Muscle layer of duodenum (tissue), 2 donors: ENCODE measurements at regions not wholly inside any gene's neighbourhood (a gene's known extent, or its start where the extent isn't known, plus 50 kb on each side); places are given as distances from the start of the nearest gene placed in this dataset.

Experiments
- H3K27ac ChIP-seq: one replicate; pipeline ENCODE4 v1.7.0; 2013; ENCODE audit warnings: mild to moderate bottlenecking, low read length
- H3K27me3 ChIP-seq: one replicate; pipeline ENCODE4 v1.7.0; 2013; ENCODE audit warnings: low read depth, mild to moderate bottlenecking, control low read depth, low read length
- H3K36me3 ChIP-seq, 2 donors: one replicate each; pipeline ENCODE4 v1.7.0; 2013; ENCODE audit warnings: low read length in 2 of 2, control low read depth in 1 of 2, mild to moderate bottlenecking in 1 of 2; ENCODE audit not compliant: insufficient read depth in 2 of 2, control insufficient read depth in 1 of 2
- H3K4me1 ChIP-seq, 2 donors: one replicate each; pipeline ENCODE4 v1.7.0; 2013; ENCODE audit warnings: low read length in 2 of 2, mild to moderate bottlenecking in 2 of 2, control low read depth in 1 of 2, moderate library complexity in 1 of 2; ENCODE audit not compliant: insufficient read depth in 2 of 2, control insufficient read depth in 1 of 2
- H3K4me3 ChIP-seq, 2 donors: one replicate each; pipeline ENCODE4 v1.7.0; 2013; ENCODE audit warnings: low read length in 2 of 2, low read depth in 1 of 2, mild to moderate bottlenecking in 1 of 2
- H3K9me3 ChIP-seq, 2 donors: one replicate each; pipeline ENCODE4 v1.7.0; 2013; ENCODE audit warnings: low read length in 2 of 2, control low read depth in 1 of 2, mild to moderate bottlenecking in 1 of 2; ENCODE audit not compliant: control insufficient read depth in 1 of 2
- donor health status: healthy.

DNA sequence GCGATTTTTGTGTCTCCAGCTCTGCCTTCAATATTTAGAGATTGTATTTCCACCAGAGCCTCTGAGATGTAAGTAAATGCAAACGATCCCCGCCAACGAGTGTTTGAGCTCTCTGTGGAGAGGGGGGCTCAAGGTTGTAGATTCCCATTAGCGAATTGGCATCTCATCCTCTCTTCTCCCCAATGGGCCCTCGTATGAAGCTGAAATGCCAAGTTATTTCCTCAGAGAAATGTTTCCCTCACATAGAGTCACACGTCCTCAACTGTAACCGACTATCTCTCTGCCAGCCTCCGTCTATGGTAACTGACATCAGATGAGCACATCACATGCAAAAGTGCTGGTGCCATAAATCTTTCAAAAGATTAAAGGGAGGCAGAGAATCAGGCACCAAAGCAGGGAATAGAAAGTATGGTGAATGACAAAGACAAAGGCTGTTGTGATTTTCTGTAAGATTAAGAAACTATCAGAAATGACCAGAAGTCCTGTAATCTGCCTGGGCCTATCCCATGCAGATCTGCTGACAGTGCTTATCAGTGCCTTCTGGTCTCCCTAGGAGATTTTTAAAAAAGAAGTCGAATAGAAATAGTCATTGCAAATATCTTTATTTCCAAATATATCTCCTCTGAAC is 157.1 kb downstream of the PDGFRA start:
- H3K9me3 ChIP-seq = no peaks in the 10 kb centered on the region
- H3K36me3 ChIP-seq = no peaks in the 10 kb centered on the region
- H3K4me3 ChIP-seq = no peak overlapping the region
- H3K27me3 ChIP-seq = no peaks in the 10 kb centered on the region
- H3K27ac ChIP-seq = no peak overlapping the region
- H3K4me1 ChIP-seq = peaks cover 0 to 4% of the 10 kb centered on the region in 2 donors

GRCh38 chr4:54386693-54387092 is 157.6 kb downstream of the PDGFRA start:
- H3K4me1 ChIP-seq = peaks cover 0 to 4% of the 10 kb centered on the region in 2 donors

GRCh38 chr4:54390670-54391069 is 161.6 kb downstream of the PDGFRA start:
- Histone ChIP-seq H3K27ac (no peak overlapping the region), H3K4me1 (no peaks in the 10 kb centered on the region), H3K9me3 (no peaks in the 10 kb centered on the region), H3K27me3 (no peaks in the 10 kb centered on the region), H3K4me3 (no peak overlapping the region), H3K36me3 (no peaks in the 10 kb centered on the region)

More at GRCh38 chr4:54386693-54387092, 157.6 kb downstream of the PDGFRA start:
- H3K27ac ChIP-seq = no peak overlapping the region
- no peaks in the 10 kb centered on the region for H3K27me3 ChIP-seq
- H3K4me3 ChIP-seq = no peak overlapping the region
- no peaks in the 10 kb centered on the region for H3K9me3 ChIP-seq
- no peaks in the 10 kb centered on the region for H3K36me3 ChIP-seq

GRCh38 chr4:54391104-54391503 is 162.0 kb downstream of the PDGFRA start:
- no peaks in the 10 kb centered on the region for H3K4me1 ChIP-seq
- no peak overlapping the region for H3K27ac ChIP-seq
- H3K27me3 ChIP-seq = no peaks in the 10 kb centered on the region
- no peak overlapping the region for H3K4me3 ChIP-seq
- H3K36me3 ChIP-seq = no peaks in the 10 kb centered on the region
- H3K9me3 ChIP-seq = no peaks in the 10 kb centered on the region

DNA sequence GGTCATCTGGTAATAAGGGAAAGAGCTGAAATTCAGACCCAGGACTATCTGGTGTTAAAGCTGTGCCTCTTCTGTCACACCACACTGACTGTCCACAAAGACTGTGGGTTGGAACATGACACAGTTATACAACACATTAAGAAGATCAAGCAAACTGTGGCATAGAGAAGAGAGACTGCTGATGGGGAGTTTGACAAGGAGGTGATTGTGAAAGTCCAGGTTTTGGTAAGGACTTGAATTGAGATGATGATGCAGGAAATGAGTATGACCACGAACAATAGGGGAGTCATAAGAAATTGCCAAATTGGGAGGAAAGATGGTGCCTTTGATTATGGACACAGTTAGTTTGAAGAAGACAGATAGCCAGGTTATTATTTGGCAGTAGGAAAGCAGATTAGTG is 163.4 kb downstream of the PDGFRA start:
- H3K27me3 ChIP-seq = no peaks in the 10 kb centered on the region
- H3K27ac ChIP-seq = no peak overlapping the region

DNA sequence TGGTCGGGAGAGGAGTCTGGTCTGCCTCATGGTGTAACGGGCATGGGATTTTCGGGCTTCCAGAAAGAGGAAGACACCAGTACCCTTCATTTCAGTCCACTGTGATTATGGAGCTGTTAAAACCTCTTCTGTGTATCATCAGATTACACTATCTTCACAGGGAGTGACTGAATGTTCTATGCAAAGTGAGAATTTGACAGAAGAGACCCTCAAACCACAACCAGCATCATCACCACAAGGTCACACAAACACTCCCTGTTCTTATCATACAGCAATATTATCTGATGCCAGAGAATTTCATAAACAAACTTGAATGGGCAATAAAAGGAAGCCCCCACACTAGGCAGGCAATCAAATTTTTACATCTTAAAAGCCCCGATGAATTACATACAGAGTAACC is 164.2 kb downstream of the PDGFRA start:
- Histone ChIP-seq H3K27me3 (no peaks in the 10 kb centered on the region), H3K27ac (no peak overlapping the region), H3K36me3 (no peaks in the 10 kb centered on the region), H3K4me3 (no peak overlapping the region), H3K4me1 (peaks cover 0 to 2% of the 10 kb centered on the region in 2 donors), H3K9me3 (no peaks in the 10 kb centered on the region)

More for the DNA sequence above, 163.4 kb downstream of the PDGFRA start:
- no peaks in the 10 kb centered on the region for H3K36me3 ChIP-seq
- no peaks in the 10 kb centered on the region for H3K9me3 ChIP-seq
- no peaks in the 10 kb centered on the region for H3K4me1 ChIP-seq
- no peak overlapping the region for H3K4me3 ChIP-seq

DNA sequence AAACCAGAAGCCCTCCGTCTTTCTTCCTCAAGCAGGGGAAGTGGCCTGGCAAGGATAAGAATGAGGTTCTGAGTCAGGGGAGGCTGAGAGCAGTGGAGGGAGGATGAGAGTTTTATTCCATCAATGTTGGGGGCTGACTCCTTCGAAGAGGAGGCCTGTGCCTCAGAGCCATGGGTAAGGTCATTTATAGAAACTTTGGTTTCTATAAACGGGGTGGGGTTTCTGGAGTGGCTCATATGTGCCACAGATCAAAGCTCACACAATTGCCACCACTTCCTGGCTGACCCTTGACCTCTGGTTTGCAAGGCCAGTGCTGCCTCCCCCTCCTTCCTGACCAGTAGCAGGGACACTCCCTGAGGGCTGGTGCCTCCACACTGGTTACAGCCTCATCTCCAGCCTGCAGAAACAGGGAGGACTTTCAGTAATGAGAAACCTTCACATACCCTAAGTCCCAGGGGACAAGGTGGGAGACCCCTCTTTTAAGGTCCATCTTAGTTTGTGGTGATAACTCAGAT is 166.0 kb downstream of the PDGFRA start:
- Histone ChIP-seq H3K36me3 (no peaks in the 10 kb centered on the region), H3K4me3 (no peak overlapping the region), H3K27ac (no peak overlapping the region), H3K9me3 (no peaks in the 10 kb centered on the region), H3K27me3 (no peaks in the 10 kb centered on the region), H3K4me1 (peaks cover 0 to 8% of the 10 kb centered on the region in 2 donors)

DNA sequence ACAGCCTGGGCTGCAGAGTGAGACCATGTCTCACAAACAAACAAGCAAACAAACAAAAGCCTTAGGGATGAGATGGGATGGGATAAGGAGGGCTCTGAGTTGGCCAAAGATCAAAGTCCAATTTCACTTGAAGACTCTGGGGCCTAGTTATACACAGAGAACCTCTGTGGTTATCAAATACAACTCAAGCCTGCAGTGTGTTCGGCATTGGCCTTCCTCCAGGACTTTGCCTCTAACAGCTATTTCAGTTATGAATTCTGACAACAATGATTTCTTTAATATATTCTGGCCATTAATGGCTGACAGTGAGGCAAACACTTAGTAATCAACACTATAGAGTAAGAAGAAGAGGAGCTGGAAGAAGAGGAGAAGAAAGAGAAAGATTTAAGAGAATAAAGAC is 171.1 kb downstream of the PDGFRA start:
- Histone ChIP-seq H3K4me1 (peaks cover 0 to 8% of the 10 kb centered on the region in 2 donors), H3K36me3 (no peaks in the 10 kb centered on the region), H3K27me3 (no peaks in the 10 kb centered on the region), H3K9me3 (no peaks in the 10 kb centered on the region), H3K27ac (no peak overlapping the region), H3K4me3 (no peak overlapping the region)

GRCh38 chr4:54400802-54401201 is 171.7 kb downstream of the PDGFRA start:
- no peaks in the 10 kb centered on the region for H3K9me3 ChIP-seq
- peaks cover 0 to 8% of the 10 kb centered on the region in 2 donors for H3K4me1 ChIP-seq
- H3K4me3 ChIP-seq = no peak overlapping the region
- no peaks in the 10 kb centered on the region for H3K36me3 ChIP-seq
- no peaks in the 10 kb centered on the region for H3K27me3 ChIP-seq
- no peak overlapping the region for H3K27ac ChIP-seq

- no peak overlapping the region for H3K4me3 ChIP-seq
- H3K27me3 ChIP-seq = no peaks in the 10 kb centered on the region
- H3K27ac ChIP-seq = no peak overlapping the region
- H3K36me3 ChIP-seq = no peaks in the 10 kb centered on the region
- peaks cover 0 to 8% of the 10 kb centered on the region in 2 donors for H3K4me1 ChIP-seq
- no peaks in the 10 kb centered on the region for H3K9me3 ChIP-seq
Observed at GRCh38 chr4:54402880-54403480, 173.9 kb downstream of the PDGFRA start.

DNA sequence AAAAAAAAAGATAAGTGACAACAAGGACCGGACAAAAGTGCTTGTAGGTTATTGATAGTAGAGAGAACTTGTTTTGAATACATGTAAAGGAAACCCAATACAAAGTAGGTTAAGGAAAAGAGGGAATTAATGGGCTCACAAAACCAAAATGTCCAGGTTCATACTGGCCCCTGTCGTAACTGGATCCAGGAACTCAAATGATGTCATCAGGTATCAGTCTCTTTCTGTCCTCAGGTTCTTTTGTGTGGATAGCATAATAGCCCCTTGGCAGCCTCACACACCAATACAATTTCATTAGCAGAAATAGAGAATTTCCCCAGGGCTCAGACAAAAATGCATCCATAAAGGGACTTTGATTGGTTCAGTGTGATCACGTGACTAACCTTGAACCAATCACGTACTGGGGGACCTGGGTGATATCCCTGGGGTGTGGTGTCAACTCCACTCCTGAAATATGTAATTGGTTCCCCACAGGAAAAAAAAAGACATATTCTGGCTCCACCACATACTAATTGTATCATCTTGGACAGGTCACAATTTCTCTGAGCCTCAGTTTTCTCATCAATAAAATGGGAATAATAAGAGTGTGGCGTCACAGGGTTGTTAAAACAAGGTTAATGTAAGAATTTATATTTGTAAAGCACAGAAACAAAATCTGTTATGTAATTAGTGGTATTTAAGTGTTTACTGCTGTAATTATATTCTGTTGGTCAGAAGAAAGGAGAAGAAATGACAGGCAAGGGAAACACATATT is 174.8 kb downstream of the PDGFRA start:
- no peak overlapping the region for H3K27ac ChIP-seq
- H3K27me3 ChIP-seq = no peaks in the 10 kb centered on the region
- H3K4me1 ChIP-seq = no peaks in the 10 kb centered on the region
- no peaks in the 10 kb centered on the region for H3K36me3 ChIP-seq
- H3K4me3 ChIP-seq = no peak overlapping the region
- no peaks in the 10 kb centered on the region for H3K9me3 ChIP-seq
